RWPE1 (cell line): ENCODE measurements at regions not wholly inside any gene's neighbourhood (a gene's known extent, or its start where the extent isn't known, plus 50 kb on each side); places are given as distances from the start of the nearest gene placed in this dataset.

Source experiments
- CTCF ChIA-PET: fragments of 350-600 bp; sonication (Branson Sonifier 250); formaldehyde crosslinking; extraction: SDS; loops from one replicate; lab custom pipeline; 2021; lab: Yijun Ruan, JAX
- POLR2A ChIA-PET: fragments of 400-600 bp; formaldehyde crosslinking; extraction: SDS; loops from one replicate; lab custom pipeline; 2020; ENCODE audit warnings: antibody characterized with exemption; ENCODE audit not compliant: low non-redundant PET; lab: Yijun Ruan, JAX
- DNase-seq: peaks from one replicate; pipeline ENCODE4 v3.0.0; 2012; ENCODE audit warnings: low spot score
- H3K27ac ChIP-seq: fragments of 450-650 bp; 2 replicates; pipeline ENCODE4 v1.5.1; 2017
- TF ChIP-seq, protein P1 (sequence below): fragments of 450-650 bp; conservative IDR thresholded peaks from 2 replicates; pipeline ENCODE4 v1.5.1; 2017; ENCODE audit warnings: low read depth, mild to moderate bottlenecking

DNA sequence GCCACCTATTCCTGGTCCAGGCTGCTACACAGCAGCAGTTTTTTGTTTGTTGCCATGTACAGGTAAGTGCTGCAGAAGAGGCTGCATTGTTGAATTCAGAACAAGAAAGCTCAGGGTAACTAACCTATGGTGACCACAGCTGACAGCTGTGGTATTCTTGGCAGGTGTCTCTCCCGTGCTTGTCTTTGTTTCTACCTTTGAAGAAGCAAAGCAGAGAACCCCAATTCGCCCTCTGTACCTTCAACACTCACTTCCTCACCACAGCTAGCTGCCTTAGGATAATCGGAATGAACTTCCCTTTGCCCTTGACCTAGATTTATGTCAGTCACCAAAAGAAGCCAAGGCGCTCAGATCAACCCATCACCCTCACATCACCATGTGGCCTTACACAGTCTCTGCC lies 1703.3 kb upstream of the SLC10A2 start:
- TF ChIP-seq, protein P1, sequence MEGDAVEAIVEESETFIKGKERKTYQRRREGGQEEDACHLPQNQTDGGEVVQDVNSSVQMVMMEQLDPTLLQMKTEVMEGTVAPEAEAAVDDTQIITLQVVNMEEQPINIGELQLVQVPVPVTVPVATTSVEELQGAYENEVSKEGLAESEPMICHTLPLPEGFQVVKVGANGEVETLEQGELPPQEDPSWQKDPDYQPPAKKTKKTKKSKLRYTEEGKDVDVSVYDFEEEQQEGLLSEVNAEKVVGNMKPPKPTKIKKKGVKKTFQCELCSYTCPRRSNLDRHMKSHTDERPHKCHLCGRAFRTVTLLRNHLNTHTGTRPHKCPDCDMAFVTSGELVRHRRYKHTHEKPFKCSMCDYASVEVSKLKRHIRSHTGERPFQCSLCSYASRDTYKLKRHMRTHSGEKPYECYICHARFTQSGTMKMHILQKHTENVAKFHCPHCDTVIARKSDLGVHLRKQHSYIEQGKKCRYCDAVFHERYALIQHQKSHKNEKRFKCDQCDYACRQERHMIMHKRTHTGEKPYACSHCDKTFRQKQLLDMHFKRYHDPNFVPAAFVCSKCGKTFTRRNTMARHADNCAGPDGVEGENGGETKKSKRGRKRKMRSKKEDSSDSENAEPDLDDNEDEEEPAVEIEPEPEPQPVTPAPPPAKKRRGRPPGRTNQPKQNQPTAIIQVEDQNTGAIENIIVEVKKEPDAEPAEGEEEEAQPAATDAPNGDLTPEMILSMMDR, result no peak
- ChIA-PET CTCF (interaction anchor here (0.6 kb wide), 1 partner anchor 1734 kb away, joined by 4 read pairs; no protein-coding TSS in a partner anchor), POLR2A (no interaction called here)
- no peak overlapping the region for H3K27ac ChIP-seq
- no peak for DNase-seq

- H3K27ac ChIP-seq, result no peak overlapping the region
- TF ChIP-seq, protein P1, result no peak
- CTCF ChIA-PET, result no interaction called here
- no peak for DNase-seq
- POLR2A ChIA-PET, result no interaction called here
Observed at GRCh38 chr13:104766319-104766718, 1700.1 kb upstream of the SLC10A2 start.

GRCh38 chr13:104764600-104764999 lies 1698.4 kb upstream of the SLC10A2 start:
- POLR2A ChIA-PET, result no interaction called here
- no peak for DNase-seq
- CTCF ChIA-PET, result no interaction called here
- H3K27ac ChIP-seq, result no peak overlapping the region
- TF ChIP-seq, protein P1, result no peak

DNA sequence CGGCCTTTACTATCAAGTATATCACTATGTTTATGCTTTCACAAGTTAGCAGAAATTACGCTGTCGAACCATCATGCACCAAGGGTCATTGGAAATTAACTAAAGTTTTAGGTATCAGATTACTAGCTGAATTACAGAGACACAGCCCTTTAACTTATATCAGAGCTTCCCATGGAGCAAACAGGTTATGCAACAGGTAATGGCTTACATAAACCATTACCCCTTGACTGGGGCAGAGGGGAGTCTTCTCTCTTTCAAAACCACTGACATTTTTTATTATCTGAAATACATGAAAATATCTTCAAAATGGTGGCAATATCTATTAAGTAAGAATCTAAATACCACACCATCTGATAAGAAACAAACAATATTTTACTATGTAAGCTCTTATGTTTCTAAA lies 1692.9 kb upstream of the SLC10A2 start:
- ChIA-PET POLR2A (no interaction called here), CTCF (interaction anchor here (0.6 kb wide), 2 partner anchors 1622 to 1878 kb away, joined by 4 to 6 read pairs; no protein-coding TSS in a partner anchor)
- no peak for DNase-seq
- no peak overlapping the region for H3K27ac ChIP-seq
- TF ChIP-seq, protein P1, result no peak

DNA sequence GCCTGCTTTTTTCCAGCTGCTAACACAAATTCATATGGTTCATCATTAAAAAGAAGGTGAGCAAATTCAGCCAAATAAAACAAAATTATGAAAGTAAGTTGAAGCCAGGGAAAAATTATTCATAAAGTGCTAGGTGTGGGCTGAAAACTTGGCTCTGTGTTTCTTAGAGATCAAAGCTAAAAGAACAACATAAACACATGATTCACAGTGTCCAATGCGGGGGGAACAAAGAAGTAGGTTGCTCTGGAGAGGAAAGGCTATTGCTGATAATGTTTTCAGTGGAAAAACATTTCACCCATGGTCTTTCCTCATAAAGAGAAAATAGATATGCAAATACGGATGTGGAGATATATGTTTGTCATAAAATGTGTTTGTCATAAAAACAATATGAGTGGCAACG lies 1691.5 kb upstream of the SLC10A2 start:
- ChIA-PET CTCF (interaction anchor here (0.7 kb wide), 1 partner anchor 15 kb away, joined by 3 read pairs; no protein-coding TSS in a partner anchor), POLR2A (no interaction called here)
- TF ChIP-seq, protein P1, result no peak
- H3K27ac ChIP-seq, result no peak overlapping the region
- no peak for DNase-seq

DNA sequence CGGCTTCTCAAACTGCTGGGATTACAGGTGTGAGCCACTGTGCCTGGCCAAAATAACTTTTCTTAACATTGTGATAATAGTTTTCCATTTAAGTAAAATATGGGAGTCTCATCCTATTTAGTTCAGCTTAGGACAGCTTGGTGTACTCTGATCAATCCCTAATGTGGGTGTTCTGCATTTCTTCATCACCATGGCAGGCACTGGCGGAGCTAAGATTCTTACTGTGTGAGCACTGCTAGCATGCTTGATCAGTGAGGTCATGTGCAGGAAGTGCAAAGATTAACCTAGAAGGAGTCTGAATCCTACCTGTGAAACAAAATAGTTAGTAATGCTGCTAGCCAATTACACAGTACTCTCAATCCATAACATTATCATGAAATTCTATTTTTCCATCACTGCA lies 1684.2 kb upstream of the SLC10A2 start:
- DNase-seq, result peak; percentile 13
- TF ChIP-seq, protein P1, result no peak
- ChIA-PET POLR2A (no interaction called here), CTCF (interaction anchor here (0.7 kb wide), 1 partner anchor 193 kb away, joined by 3 read pairs; no protein-coding TSS in a partner anchor)
- H3K27ac ChIP-seq, result no peak overlapping the region
